CD4-positive, alpha-beta T cell (primary cell): ENCODE measurements at regions not wholly inside any gene's neighbourhood (a gene's known extent, or its start where the extent isn't known, plus 50 kb on each side); places are given as distances from the start of the nearest gene placed in this dataset.

Experiments used
- ATAC-seq: fragments of 200-7000 bp; cut with Tn5 transposase; one replicate; pipeline ENCODE4 v1.10.0; 2022; ENCODE audit warnings: mild to moderate bottlenecking; ENCODE audit not compliant: poor library complexity
- CTCF ChIA-PET: fragments of 350-600 bp; sonication (Branson Sonifier 250); formaldehyde crosslinking; loops from one replicate; lab custom pipeline; 2021; ENCODE audit warnings: antibody characterized with exemption, inconsistent platforms; lab: Charles Lee
- POLR2A ChIA-PET: fragments of 350-600 bp; sonication (Branson Sonifier 250); formaldehyde crosslinking; loops from one replicate; lab custom pipeline; 2021; ENCODE audit warnings: antibody characterized with exemption, inconsistent platforms; lab: Charles Lee
- DNase-seq, 14 experiments: peaks; one replicate each; pipeline ENCODE4 v3.0.0-alpha.2; 2013 to 2020; ENCODE audit warnings: mixed read lengths in 2 of 14
- H3K27ac ChIP-seq, 2 donors: one replicate each; pipeline versions ENCODE4 v1.5.1 to v1.7.0; 2013; ENCODE audit warnings: low read length in 2 of 2, low read depth in 1 of 2, mild to moderate bottlenecking in 1 of 2
- H3K27me3 ChIP-seq, 2 experiments: 1 replicate in 1 of 2; 2 replicates in 1 of 2; pipeline versions ENCODE4 v1.6.1 to v1.7.0; 2013; ENCODE audit warnings: low read length in 2 of 2, control low read depth in 1 of 2, mild to moderate bottlenecking in 1 of 2, moderate library complexity in 1 of 2; ENCODE audit not compliant: insufficient read depth in 2 of 2, control insufficient read depth in 1 of 2
- H3K36me3 ChIP-seq: one replicate; pipeline ENCODE4 v1.6.1; 2013; ENCODE audit warnings: low read length, control low read depth; ENCODE audit not compliant: insufficient read depth
- H3K4me1 ChIP-seq: one replicate; pipeline ENCODE4 v1.6.1; 2013; ENCODE audit warnings: low read length, control low read depth; ENCODE audit not compliant: insufficient read depth
- H3K4me3 ChIP-seq: one replicate; pipeline ENCODE4 v1.5.1; 2013; ENCODE audit warnings: mild to moderate bottlenecking, low read length, moderate library complexity
- H3K9me3 ChIP-seq, 2 experiments: 1 replicate in 1 of 2; 2 replicates in 1 of 2; pipeline versions ENCODE4 v1.6.1 to v1.7.0; 2013; ENCODE audit warnings: low read length in 2 of 2, mild to moderate bottlenecking in 2 of 2, control low read depth in 1 of 2, moderate library complexity in 1 of 2; ENCODE audit not compliant: control insufficient read depth in 1 of 2, insufficient read depth in 1 of 2
- H3K27ac Mint-ChIP-seq: one replicate; pipeline ENCODE4 v1.8.0; 2020; ENCODE audit warnings: mixed read lengths
- H3K27me3 Mint-ChIP-seq: one replicate; pipeline ENCODE4 v1.8.0; 2021; ENCODE audit warnings: mixed read lengths
- H3K36me3 Mint-ChIP-seq: one replicate; pipeline ENCODE4 v1.8.0; 2021; ENCODE audit warnings: low read depth, mixed read lengths
- H3K4me1 Mint-ChIP-seq: one replicate; pipeline ENCODE4 v1.8.0; 2021; ENCODE audit warnings: low read depth, mixed read lengths
- H3K4me3 Mint-ChIP-seq: one replicate; pipeline ENCODE4 v1.8.0; 2020; ENCODE audit warnings: mild to moderate bottlenecking, mixed read lengths
- H3K9me3 Mint-ChIP-seq: one replicate; pipeline ENCODE4 v1.8.0; 2020; ENCODE audit warnings: mixed read lengths
- CTCF ChIP-seq: fragments of 200-600 bp; IDR thresholded peaks from one replicate; pipeline ENCODE4 v1.8.0; 2022; ENCODE audit warnings: antibody characterized with exemption, mild to moderate bottlenecking
- intact Hi-C, 2 experiments: fragments of 100-400 bp; cut with DNase I in 1 of 2; cut with micrococcal nuclease in 1 of 2; formaldehyde crosslinking; loops; one replicate each; pipeline versions ENCODE4 v1.15.1 to v1.9.0; 2023 to 2025; cut with DNase I, micrococcal nuclease

GRCh38 chr4:30436394-30436793 is 283.8 kb upstream of the PCDH7 start:
- ATAC-seq (no peak), DNase-seq (no peak)
- intact Hi-C loops, result no loop called here
- no peaks in the 10 kb centered on the region for H3K27me3 ChIP-seq
- H3K9me3 ChIP-seq, result no peaks in the 10 kb centered on the region
- Mint-ChIP-seq H3K9me3 (peaks cover 6% of the 10 kb centered on the region), H3K27ac (no peak overlapping the region), H3K4me3 (no peak overlapping the region), H3K36me3 (no peaks in the 10 kb centered on the region), H3K4me1 (no peaks in the 10 kb centered on the region), H3K27me3 (no peaks in the 10 kb centered on the region)
- no peak for TF ChIP-seq CTCF
- POLR2A ChIA-PET, result no interaction called here
- H3K4me3 ChIP-seq, result no peak overlapping the region
- H3K4me1 ChIP-seq, result no peaks in the 10 kb centered on the region
- CTCF ChIA-PET, result no interaction called here
- no peaks in the 10 kb centered on the region for H3K36me3 ChIP-seq
- no peak overlapping the region for H3K27ac ChIP-seq

- Mint-ChIP-seq H3K36me3 (no peaks in the 10 kb centered on the region), H3K27ac (no peak overlapping the region), H3K4me1 (no peaks in the 10 kb centered on the region), H3K9me3 (peaks cover 6% of the 10 kb centered on the region), H3K27me3 (no peaks in the 10 kb centered on the region), H3K4me3 (no peak overlapping the region)
- Histone ChIP-seq H3K36me3 (no peaks in the 10 kb centered on the region), H3K27me3 (no peaks in the 10 kb centered on the region), H3K4me3 (no peak overlapping the region), H3K9me3 (no peaks in the 10 kb centered on the region), H3K27ac (no peak overlapping the region), H3K4me1 (no peaks in the 10 kb centered on the region)
- CTCF ChIA-PET, result no interaction called here
- intact Hi-C loops, result no loop called here
- ATAC-seq, result no peak
- no peak for DNase-seq
- TF ChIP-seq CTCF, result no peak
- POLR2A ChIA-PET, result no interaction called here
Observed at GRCh38 chr4:30437316-30437715, 282.9 kb upstream of the PCDH7 start.

GRCh38 chr4:30443289-30443688 is 276.9 kb upstream of the PCDH7 start:
- H3K36me3 Mint-ChIP-seq, result no peaks in the 10 kb centered on the region
- ATAC-seq (no peak), DNase-seq (no peak)
- POLR2A ChIA-PET, result no interaction called here
- intact Hi-C loops, result no loop called here
- H3K27ac Mint-ChIP-seq, result no peak overlapping the region
- H3K4me1 Mint-ChIP-seq, result no peaks in the 10 kb centered on the region
- CTCF ChIA-PET, result no interaction called here
- Histone ChIP-seq H3K9me3 (no peaks in the 10 kb centered on the region), H3K4me1 (no peaks in the 10 kb centered on the region), H3K36me3 (no peaks in the 10 kb centered on the region), H3K4me3 (no peak overlapping the region), H3K27me3 (no peaks in the 10 kb centered on the region), H3K27ac (no peak overlapping the region)
- no peak for TF ChIP-seq CTCF
- no peaks in the 10 kb centered on the region for H3K27me3 Mint-ChIP-seq
- peaks cover 3% of the 10 kb centered on the region for H3K9me3 Mint-ChIP-seq
- H3K4me3 Mint-ChIP-seq, result no peak overlapping the region
